Astrocyte (in vitro differentiated cells and primary cell): ENCODE measurements at regions not wholly inside any gene's neighbourhood (a gene's known extent, or its start where the extent isn't known, plus 50 kb on each side); places are given as distances from the start of the nearest gene placed in this dataset.

Source experiments
- DNase-seq: peaks from one replicate; pipeline ENCODE4 v3.0.0-alpha.2; 2010; ENCODE audit warnings: low read depth
- FAIRE-seq: peaks from 2 replicates; lab custom pipeline; 2011; peaks lifted over from hg19 to GRCh38; lab: Jason Lieb, UNC
- H2AFZ ChIP-seq: 2 replicates; pipeline ENCODE4 v1.6.0; 2012; ENCODE audit warnings: low read depth, low read length, inconsistent platforms
- H3K27ac ChIP-seq: 2 replicates; pipeline ENCODE4 v1.5.1; 2011; ENCODE audit warnings: low read depth, low read length, inconsistent platforms
- H3K27me3 ChIP-seq: 2 replicates; pipeline ENCODE4 v1.6.0; 2011; ENCODE audit warnings: low read length, inconsistent platforms; ENCODE audit not compliant: insufficient read depth
- H3K36me3 ChIP-seq: 2 replicates; pipeline ENCODE4 v1.5.1; 2011; ENCODE audit warnings: low read length, inconsistent platforms; ENCODE audit not compliant: insufficient read depth
- H3K4me1 ChIP-seq: 2 replicates; pipeline ENCODE4 v1.5.1; 2011; ENCODE audit warnings: low read length, inconsistent platforms; ENCODE audit not compliant: insufficient read depth
- H3K4me2 ChIP-seq: 2 replicates; pipeline ENCODE4 v1.6.0; 2012; ENCODE audit warnings: low read length, inconsistent platforms
- H3K4me3 ChIP-seq: 2 replicates; pipeline ENCODE4 v1.5.1; 2011; ENCODE audit warnings: low read depth, mild to moderate bottlenecking, low read length, inconsistent platforms; ENCODE audit not compliant: insufficient read depth
- H3K79me2 ChIP-seq: 2 replicates; pipeline ENCODE4 v1.6.0; 2012; ENCODE audit warnings: mild to moderate bottlenecking, low read length, inconsistent platforms; ENCODE audit not compliant: insufficient read depth
- H3K9ac ChIP-seq: 2 replicates; pipeline ENCODE4 v1.6.0; 2012; ENCODE audit warnings: mild to moderate bottlenecking, low read length, inconsistent platforms
- H3K9me3 ChIP-seq: 2 replicates; pipeline ENCODE4 v1.5.1; 2012; ENCODE audit warnings: low read depth, mild to moderate bottlenecking, low read length, inconsistent platforms; ENCODE audit not compliant: insufficient read depth
- H4K20me1 ChIP-seq: 2 replicates; pipeline ENCODE4 v1.6.0; 2012; ENCODE audit warnings: low read length, inconsistent platforms; ENCODE audit not compliant: insufficient read depth
- H3K27ac Mint-ChIP-seq: one replicate; pipeline ENCODE4 v1.8.0; 2021; ENCODE audit warnings: mild to moderate bottlenecking, mixed read lengths; ENCODE audit not compliant: unreplicated experiment
- H3K27me3 Mint-ChIP-seq: one replicate; pipeline ENCODE4 v1.8.0; 2021; ENCODE audit warnings: low read depth, mixed read lengths; ENCODE audit not compliant: unreplicated experiment
- H3K36me3 Mint-ChIP-seq: one replicate; pipeline ENCODE4 v1.8.0; 2021; ENCODE audit warnings: low read depth, mixed read lengths; ENCODE audit not compliant: unreplicated experiment
- H3K4me1 Mint-ChIP-seq: one replicate; pipeline ENCODE4 v1.8.0; 2021; ENCODE audit warnings: low read depth, mixed read lengths; ENCODE audit not compliant: unreplicated experiment
- H3K4me3 Mint-ChIP-seq: one replicate; pipeline ENCODE4 v1.8.0; 2021; ENCODE audit warnings: mild to moderate bottlenecking, moderate library complexity, mixed read lengths; ENCODE audit not compliant: unreplicated experiment
- H3K9me3 Mint-ChIP-seq: one replicate; pipeline ENCODE4 v1.8.0; 2021; ENCODE audit warnings: mild to moderate bottlenecking, mixed read lengths; ENCODE audit not compliant: unreplicated experiment
- CTCF ChIP-seq: IDR thresholded peaks from 2 replicates; pipeline ENCODE4 v1.5.1; 2011; ENCODE audit warnings: low read depth, mild to moderate bottlenecking, inconsistent platforms, low read length, moderate library complexity; ENCODE audit not compliant: insufficient read depth
- EZH2 ChIP-seq: IDR thresholded peaks from 2 replicates; pipeline ENCODE4 v1.6.1; 2012; ENCODE audit warnings: mild to moderate bottlenecking, low read length, inconsistent platforms; ENCODE audit not compliant: insufficient read depth

GRCh38 chr1:232425421-232425820 is 204.5 kb downstream of the SIPA1L2 start:
- Histone ChIP-seq H3K9me3 (no peaks in the 10 kb centered on the region), H3K36me3 (no peaks in the 10 kb centered on the region), H3K4me2 (no peak overlapping the region), H3K9ac (no peak overlapping the region), H4K20me1 (no peaks in the 10 kb centered on the region), H2AFZ (no peak overlapping the region), H3K27me3 (no peaks in the 10 kb centered on the region), H3K4me1 (peaks cover 8% of the 10 kb centered on the region), H3K4me3 (no peak overlapping the region), H3K27ac (no peak overlapping the region), H3K79me2 (no peaks in the 10 kb centered on the region)
- Mint-ChIP-seq H3K9me3 (no peaks in the 10 kb centered on the region), H3K27ac (no peak overlapping the region), H3K27me3 (no peaks in the 10 kb centered on the region), H3K4me3 (no peak overlapping the region), H3K36me3 (peaks cover 6% of the 10 kb centered on the region), H3K4me1 (peaks cover 16% of the 10 kb centered on the region)
- no peak for TF ChIP-seq EZH2
- no peak for TF ChIP-seq CTCF
- DNase-seq (no peak), FAIRE-seq (no peak)

GRCh38 chr1:232423591-232423990 is 206.3 kb downstream of the SIPA1L2 start:
- no peaks in the 10 kb centered on the region for H3K27me3 Mint-ChIP-seq
- H3K9ac ChIP-seq, result no peak overlapping the region
- peaks cover 3% of the 10 kb centered on the region for H3K9me3 Mint-ChIP-seq
- TF ChIP-seq CTCF (no peak), EZH2 (no peak)
- FAIRE-seq, result no peak
- H3K27me3 ChIP-seq, result no peaks in the 10 kb centered on the region
- no peaks in the 10 kb centered on the region for H4K20me1 ChIP-seq
- no peak overlapping the region for H3K27ac Mint-ChIP-seq
- no peaks in the 10 kb centered on the region for H3K79me2 ChIP-seq
- no peak overlapping the region for H3K27ac ChIP-seq
- H3K9me3 ChIP-seq, result no peaks in the 10 kb centered on the region
- no peaks in the 10 kb centered on the region for H3K36me3 ChIP-seq
- H3K4me1 Mint-ChIP-seq, result peaks cover 5% of the 10 kb centered on the region
- H3K4me2 ChIP-seq, result no peak overlapping the region
- H3K4me1 ChIP-seq, result no peaks in the 10 kb centered on the region
- no peak overlapping the region for H3K4me3 ChIP-seq
- no peak for DNase-seq
- H2AFZ ChIP-seq, result no peak overlapping the region
- H3K36me3 Mint-ChIP-seq, result peaks cover 17% of the 10 kb centered on the region
- no peak overlapping the region for H3K4me3 Mint-ChIP-seq

GRCh38 chr1:232422898-232423297 is 207.0 kb downstream of the SIPA1L2 start:
- TF ChIP-seq CTCF (no peak), EZH2 (no peak)
- Histone ChIP-seq H3K36me3 (no peaks in the 10 kb centered on the region), H3K79me2 (no peaks in the 10 kb centered on the region), H2AFZ (no peak overlapping the region), H4K20me1 (no peaks in the 10 kb centered on the region), H3K9me3 (no peaks in the 10 kb centered on the region), H3K4me3 (no peak overlapping the region), H3K27ac (no peak overlapping the region), H3K9ac (no peak overlapping the region), H3K27me3 (no peaks in the 10 kb centered on the region), H3K4me1 (no peaks in the 10 kb centered on the region), H3K4me2 (no peak overlapping the region)
- H3K4me3 Mint-ChIP-seq, result no peak overlapping the region
- peaks cover under 1% of the 10 kb centered on the region for H3K4me1 Mint-ChIP-seq
- FAIRE-seq (no peak), DNase-seq (no peak)
- H3K36me3 Mint-ChIP-seq, result peaks cover 18% of the 10 kb centered on the region
- no peak overlapping the region for H3K27ac Mint-ChIP-seq
- H3K27me3 Mint-ChIP-seq, result no peaks in the 10 kb centered on the region
- peaks cover 3% of the 10 kb centered on the region for H3K9me3 Mint-ChIP-seq
